ENCODE measurements at regions not wholly inside any gene's neighbourhood (a gene's known extent, or its start where the extent isn't known, plus 50 kb on each side); places are given as distances from the start of the nearest gene placed in this dataset.

- TF ChIP-seq HOXD13 (CRISPR knock-in tag; IDR thresholded peaks at IDR 0.05; ENCODE audit: borderline replicate concordance) = no peak
- TF ChIP-seq ZNF423 (tag by site-specific recombination; IDR thresholded peaks at IDR 0.05) = no peak
- TF ChIP-seq ZNF792 (tag by site-specific recombination; IDR thresholded peaks at IDR 0.05) = no peak
- no peak for TF ChIP-seq YY1 (tag by site-specific recombination; IDR thresholded peaks at IDR 0.05)
- TF ChIP-seq ZNF274 (IDR thresholded peaks at IDR 0.05; ENCODE audit: low read length) = no peak
- no peak for TF ChIP-seq ZNF274 (tag by site-specific recombination; IDR thresholded peaks at IDR 0.05; ENCODE audit: borderline replicate concordance)
- no peak for TF ChIP-seq CTCF (tag by site-specific recombination; IDR thresholded peaks at IDR 0.05)
- no peak for TF ChIP-seq REST (tag by site-specific recombination; IDR thresholded peaks at IDR 0.05)
- TF ChIP-seq ATF2 (tag by site-specific recombination; IDR thresholded peaks at IDR 0.05; ENCODE audit: low read depth) = no peak
- TF ChIP-seq ZEB2 (tag by site-specific recombination; IDR thresholded peaks at IDR 0.05) = no peak
- TF ChIP-seq PRDM2 (tag by site-specific recombination; IDR thresholded peaks at IDR 0.05; ENCODE audit: borderline replicate concordance) = no peak
- TF ChIP-seq ZNF18 (tag by site-specific recombination; IDR thresholded peaks at IDR 0.05) = no peak
- no peak for TF ChIP-seq ELK4 (IDR thresholded peaks at IDR 0.05; ENCODE audit: borderline replicate concordance, low read depth, low read length)
- TF ChIP-seq KLF1 (tag by site-specific recombination; IDR thresholded peaks at IDR 0.05) = no peak
Measured at GRCh38 chr9:28899267-28899666, 1326.0 kb upstream of the C9orf72 start.

All from HEK293 (cell line).